ENCODE measurements at regions not wholly inside any gene's neighbourhood (a gene's known extent, or its start where the extent isn't known, plus 50 kb on each side); places are given as distances from the start of the nearest gene placed in this dataset.

GRCh38 chr15:100809587-100809986 lies 70.0 kb upstream of the ALDH1A3 start:
- Histone ChIP-seq H3K9me3 (ENCODE audit: control insufficient read depth in 5 of 5, low read length in 5 of 5) (peaks cover 0 to 14% (median 12%) of the 10 kb centered on the region in 5 donors), H3K27ac (ENCODE audit: low read depth, low read length) (no peak overlapping the region), H3K36me3 (ENCODE audit: control insufficient read depth in 5 of 5, insufficient read depth in 5 of 5, low read length in 5 of 5) (no peaks in the 10 kb centered on the region), H3K4me3 (ENCODE audit: low read depth in 1 of 5, low read length in 5 of 5) (no peak overlapping the region), H3K27me3 (ENCODE audit: control insufficient read depth in 5 of 5, insufficient read depth in 4 of 5, low read length in 5 of 5) (no peaks in the 10 kb centered on the region), H3K9ac (ENCODE audit: low read length in 5 of 5) (no peak overlapping the region), H3K4me1 (ENCODE audit: control insufficient read depth in 5 of 5, insufficient read depth in 5 of 5, low read length in 5 of 5) (no peaks in the 10 kb centered on the region)

GRCh38 chr15:100810229-100810628 lies 69.4 kb upstream of the ALDH1A3 start:
- Histone ChIP-seq H3K27me3 (ENCODE audit: control insufficient read depth in 5 of 5, insufficient read depth in 4 of 5, low read length in 5 of 5) (no peaks in the 10 kb centered on the region), H3K36me3 (ENCODE audit: control insufficient read depth in 5 of 5, insufficient read depth in 5 of 5, low read length in 5 of 5) (no peaks in the 10 kb centered on the region), H3K9me3 (ENCODE audit: control insufficient read depth in 5 of 5, low read length in 5 of 5) (peaks cover 0 to 18% (median 12%) of the 10 kb centered on the region in 5 donors), H3K4me1 (ENCODE audit: control insufficient read depth in 5 of 5, insufficient read depth in 5 of 5, low read length in 5 of 5) (no peaks in the 10 kb centered on the region), H3K4me3 (ENCODE audit: low read depth in 1 of 5, low read length in 5 of 5) (no peak overlapping the region), H3K9ac (ENCODE audit: low read length in 5 of 5) (no peak overlapping the region), H3K27ac (ENCODE audit: low read depth, low read length) (no peak overlapping the region)

- Histone ChIP-seq H3K4me1 (ENCODE audit: control insufficient read depth in 5 of 5, insufficient read depth in 5 of 5, low read length in 5 of 5) (no peaks in the 10 kb centered on the region), H3K4me3 (ENCODE audit: low read depth in 1 of 5, low read length in 5 of 5) (no peak overlapping the region), H3K9ac (ENCODE audit: low read length in 5 of 5) (no peak overlapping the region), H3K27me3 (ENCODE audit: control insufficient read depth in 5 of 5, insufficient read depth in 4 of 5, low read length in 5 of 5) (no peaks in the 10 kb centered on the region), H3K27ac (ENCODE audit: low read depth, low read length) (no peak overlapping the region), H3K36me3 (ENCODE audit: control insufficient read depth in 5 of 5, insufficient read depth in 5 of 5, low read length in 5 of 5) (no peaks in the 10 kb centered on the region), H3K9me3 (ENCODE audit: control insufficient read depth in 5 of 5, low read length in 5 of 5) (peaks cover 0 to 24% (median 17%) of the 10 kb centered on the region in 5 donors)
Observed at GRCh38 chr15:100810831-100811230, 68.8 kb upstream of the ALDH1A3 start.

- Histone ChIP-seq H3K27ac (ENCODE audit: low read depth, low read length) (no peak overlapping the region), H3K9ac (ENCODE audit: low read length in 5 of 5) (no peak overlapping the region), H3K4me3 (ENCODE audit: low read depth in 1 of 5, low read length in 5 of 5) (no peak overlapping the region), H3K9me3 (ENCODE audit: control insufficient read depth in 5 of 5, low read length in 5 of 5) (peaks cover 0 to 20% (median 13%) of the 10 kb centered on the region in 5 donors), H3K27me3 (ENCODE audit: control insufficient read depth in 5 of 5, insufficient read depth in 4 of 5, low read length in 5 of 5) (no peaks in the 10 kb centered on the region), H3K36me3 (ENCODE audit: control insufficient read depth in 5 of 5, insufficient read depth in 5 of 5, low read length in 5 of 5) (no peaks in the 10 kb centered on the region), H3K4me1 (ENCODE audit: control insufficient read depth in 5 of 5, insufficient read depth in 5 of 5, low read length in 5 of 5) (no peaks in the 10 kb centered on the region)
Observed at GRCh38 chr15:100812802-100813201, 66.8 kb upstream of the ALDH1A3 start.

- Histone ChIP-seq H3K36me3 (ENCODE audit: control insufficient read depth in 5 of 5, insufficient read depth in 5 of 5, low read length in 5 of 5) (no peaks in the 10 kb centered on the region), H3K4me3 (ENCODE audit: low read depth in 1 of 5, low read length in 5 of 5) (no peak overlapping the region), H3K4me1 (ENCODE audit: control insufficient read depth in 5 of 5, insufficient read depth in 5 of 5, low read length in 5 of 5) (no peaks in the 10 kb centered on the region), H3K9me3 (ENCODE audit: control insufficient read depth in 5 of 5, low read length in 5 of 5) (peaks cover 0 to 21% (median 9%) of the 10 kb centered on the region in 5 donors), H3K27ac (ENCODE audit: low read depth, low read length) (no peak overlapping the region), H3K27me3 (ENCODE audit: control insufficient read depth in 5 of 5, insufficient read depth in 4 of 5, low read length in 5 of 5) (no peaks in the 10 kb centered on the region), H3K9ac (ENCODE audit: low read length in 5 of 5) (no peak overlapping the region)
Observed at GRCh38 chr15:100818927-100819326, 60.7 kb upstream of the ALDH1A3 start.

- Histone ChIP-seq H3K4me1 (ENCODE audit: control insufficient read depth in 5 of 5, insufficient read depth in 5 of 5, low read length in 5 of 5) (peaks cover 0 to 4% (median 0%) of the 10 kb centered on the region in 5 donors), H3K27me3 (ENCODE audit: control insufficient read depth in 5 of 5, insufficient read depth in 4 of 5, low read length in 5 of 5) (peaks cover 0 to 3% (median 0%) of the 10 kb centered on the region in 5 donors)
Observed at GRCh38 chr15:100820528-100820927, 59.1 kb upstream of the ALDH1A3 start.

GRCh38 chr15:100821327-100821726 lies 58.3 kb upstream of the ALDH1A3 start:
- no peak overlapping the region for H3K4me3 ChIP-seq (ENCODE audit: low read depth in 1 of 5, low read length in 5 of 5)
- no peak overlapping the region for H3K27ac ChIP-seq (ENCODE audit: low read depth, low read length)
- no peak overlapping the region for H3K9ac ChIP-seq (ENCODE audit: low read length in 5 of 5)

More at GRCh38 chr15:100820528-100820927, 59.1 kb upstream of the ALDH1A3 start:
- Histone ChIP-seq H3K9me3 (ENCODE audit: control insufficient read depth in 5 of 5, low read length in 5 of 5) (peaks cover 0 to 16% (median 6%) of the 10 kb centered on the region in 5 donors), H3K27ac (ENCODE audit: low read depth, low read length) (no peak overlapping the region), H3K9ac (ENCODE audit: low read length in 5 of 5) (no peak overlapping the region), H3K4me3 (ENCODE audit: low read depth in 1 of 5, low read length in 5 of 5) (no peak overlapping the region), H3K36me3 (ENCODE audit: control insufficient read depth in 5 of 5, insufficient read depth in 5 of 5, low read length in 5 of 5) (no peaks in the 10 kb centered on the region)

GRCh38 chr15:100824211-100824610 lies 55.4 kb upstream of the ALDH1A3 start:
- Histone ChIP-seq H3K9me3 (ENCODE audit: control insufficient read depth in 5 of 5, low read length in 5 of 5) (peaks cover 0 to 18% (median 6%) of the 10 kb centered on the region in 5 donors), H3K27me3 (ENCODE audit: control insufficient read depth in 5 of 5, insufficient read depth in 4 of 5, low read length in 5 of 5) (peaks cover 0 to 3% (median 2%) of the 10 kb centered on the region in 5 donors), H3K36me3 (ENCODE audit: control insufficient read depth in 5 of 5, insufficient read depth in 5 of 5, low read length in 5 of 5) (no peaks in the 10 kb centered on the region), H3K4me1 (ENCODE audit: control insufficient read depth in 5 of 5, insufficient read depth in 5 of 5, low read length in 5 of 5) (peaks cover 0 to 4% (median 0%) of the 10 kb centered on the region in 5 donors), H3K27ac (ENCODE audit: low read depth, low read length) (no peak overlapping the region), H3K4me3 (ENCODE audit: low read depth in 1 of 5, low read length in 5 of 5) (no peak overlapping the region), H3K9ac (ENCODE audit: low read length in 5 of 5) (no peak overlapping the region)

More at GRCh38 chr15:100821327-100821726, 58.3 kb upstream of the ALDH1A3 start:
- no peaks in the 10 kb centered on the region for H3K36me3 ChIP-seq (ENCODE audit: control insufficient read depth in 5 of 5, insufficient read depth in 5 of 5, low read length in 5 of 5)
- H3K4me1 ChIP-seq (ENCODE audit: control insufficient read depth in 5 of 5, insufficient read depth in 5 of 5, low read length in 5 of 5) = peaks cover 0 to 4% (median 0%) of the 10 kb centered on the region in 5 donors
- peaks cover 0 to 3% (median under 1%) of the 10 kb centered on the region in 5 donors for H3K27me3 ChIP-seq (ENCODE audit: control insufficient read depth in 5 of 5, insufficient read depth in 4 of 5, low read length in 5 of 5)
- H3K9me3 ChIP-seq (ENCODE audit: control insufficient read depth in 5 of 5, low read length in 5 of 5) = peaks cover 0 to 10% (median 5%) of the 10 kb centered on the region in 5 donors

- Histone ChIP-seq H3K27ac (ENCODE audit: low read depth, low read length) (no peak overlapping the region), H3K4me1 (ENCODE audit: control insufficient read depth in 5 of 5, insufficient read depth in 5 of 5, low read length in 5 of 5) (no peaks in the 10 kb centered on the region), H3K36me3 (ENCODE audit: control insufficient read depth in 5 of 5, insufficient read depth in 5 of 5, low read length in 5 of 5) (no peaks in the 10 kb centered on the region), H3K27me3 (ENCODE audit: control insufficient read depth in 5 of 5, insufficient read depth in 4 of 5, low read length in 5 of 5) (peaks cover 0 to 3% (median 2%) of the 10 kb centered on the region in 5 donors), H3K4me3 (ENCODE audit: low read depth in 1 of 5, low read length in 5 of 5) (no peak overlapping the region), H3K9me3 (ENCODE audit: control insufficient read depth in 5 of 5, low read length in 5 of 5) (peaks cover 0 to 8% (median 4%) of the 10 kb centered on the region in 5 donors), H3K9ac (ENCODE audit: low read length in 5 of 5) (no peak overlapping the region)
Observed at GRCh38 chr15:100829457-100829856, 50.2 kb upstream of the ALDH1A3 start.

All from subcutaneous abdominal adipose tissue (tissue), 5 donors.